Caco-2 (cell line): ENCODE measurements at regions not wholly inside any gene's neighbourhood (a gene's known extent, or its start where the extent isn't known, plus 50 kb on each side); places are given as distances from the start of the nearest gene placed in this dataset.

Experiments
- BruUV-seq: library from RNA; stranded (reverse); fragments of 400-500 nt; replicated peaks from 2 replicates; lab custom pipeline; 2021; lab: Mats Ljungman, UMichigan
- CTCF ChIA-PET: fragments of 300-600 bp; sonication (Branson Sonifier 250); formaldehyde crosslinking; loops from one replicate; lab custom pipeline; 2022; ENCODE audit warnings: antibody characterized with exemption; lab: Charles Lee
- POLR2A ChIA-PET: fragments of 300-600 bp; sonication (Branson Sonifier 250); formaldehyde crosslinking; loops from one replicate; lab custom pipeline; 2022; ENCODE audit warnings: antibody characterized with exemption; lab: Charles Lee
- DNase-seq, 2 experiments: peaks; one replicate each; pipeline versions ENCODE4 v3.0.0 to v3.0.0-alpha.2; 2020 to 2022
- H3K27me3 ChIP-seq: replicated peaks from 2 replicates; pipeline ENCODE4 v1.6.0; 2011; ENCODE audit warnings: low read length; ENCODE audit not compliant: control insufficient read depth, insufficient read depth
- H3K36me3 ChIP-seq: 2 replicates; pipeline ENCODE4 v1.5.1; 2011; ENCODE audit warnings: low read length; ENCODE audit not compliant: control insufficient read depth, insufficient read depth
- H3K4me1 ChIP-seq: fragments of 250-450 bp; sonication (Bioruptor Pico); 2 replicates; pipeline ENCODE4 v1.5.1; 2020; ENCODE audit warnings: mild to moderate bottlenecking
- H3K4me3 ChIP-seq: 2 replicates; pipeline ENCODE4 v1.5.1; 2011; ENCODE audit warnings: low read depth, mild to moderate bottlenecking, control low read depth, low read length
- H3K9me3 ChIP-seq: fragments of 250-450 bp; sonication (Bioruptor Pico); 2 replicates; pipeline ENCODE4 v1.5.1; 2020; ENCODE audit warnings: mild to moderate bottlenecking, moderate library complexity
- H3K27ac Mint-ChIP-seq: one replicate; pipeline ENCODE4 v1.8.0; 2022; ENCODE audit warnings: mixed read lengths; ENCODE audit not compliant: unreplicated experiment
- H3K27me3 Mint-ChIP-seq: one replicate; pipeline ENCODE4 v1.8.0; 2022; ENCODE audit warnings: mixed read lengths; ENCODE audit not compliant: insufficient read depth, unreplicated experiment
- H3K36me3 Mint-ChIP-seq: one replicate; pipeline ENCODE4 v1.8.0; 2022; ENCODE audit warnings: mild to moderate bottlenecking, mixed read lengths; ENCODE audit not compliant: insufficient read depth, unreplicated experiment
- H3K4me1 Mint-ChIP-seq: one replicate; pipeline ENCODE4 v1.8.0; 2022; ENCODE audit warnings: low read depth, mixed read lengths; ENCODE audit not compliant: unreplicated experiment
- H3K4me3 Mint-ChIP-seq: one replicate; pipeline ENCODE4 v1.8.0; 2022; ENCODE audit warnings: mild to moderate bottlenecking, moderate library complexity, mixed read lengths; ENCODE audit not compliant: unreplicated experiment
- H3K9me3 Mint-ChIP-seq: one replicate; pipeline ENCODE4 v1.8.0; 2022; ENCODE audit warnings: mixed read lengths; ENCODE audit not compliant: unreplicated experiment
- CTCF ChIP-seq, 2 experiments: fragments of 200-600 bp in 1 of 2; IDR thresholded peaks; 1 replicate in 1 of 2; 2 replicates in 1 of 2; pipeline versions ENCODE4 v1.5.1 to v1.8.0; 2011 to 2022; ENCODE audit warnings: antibody characterized with exemption in 1 of 2, control low read depth in 1 of 2, inconsistent platforms in 1 of 2, low read depth in 1 of 2, low read length in 1 of 2, mild to moderate bottlenecking in 1 of 2, moderate library complexity in 1 of 2; ENCODE audit not compliant: insufficient read depth in 1 of 2, severe bottlenecking in 1 of 2, unreplicated experiment in 1 of 2
- intact Hi-C: fragments of 100-400 bp; cut with micrococcal nuclease; formaldehyde crosslinking; loops from one replicate; pipeline ENCODE4 v1.10.0; 2022; ENCODE audit not compliant: unreplicated experiment

GRCh38 chr2:237158194-237158593 lies 72.5 kb downstream of the COPS8 start:
- Histone ChIP-seq H3K36me3 (no peaks in the 10 kb centered on the region), H3K4me1 (no peaks in the 10 kb centered on the region), H3K4me3 (no peak overlapping the region), H3K27me3 (no peaks in the 10 kb centered on the region), H3K9me3 (no peaks in the 10 kb centered on the region)
- no peaks in the 10 kb centered on the region for H3K4me1 Mint-ChIP-seq
- intact Hi-C loops, result no loop called here
- H3K9me3 Mint-ChIP-seq, result no peaks in the 10 kb centered on the region
- H3K27ac Mint-ChIP-seq, result no peak overlapping the region
- no peak overlapping the region for H3K4me3 Mint-ChIP-seq
- no peak for DNase-seq
- H3K36me3 Mint-ChIP-seq, result no peaks in the 10 kb centered on the region
- H3K27me3 Mint-ChIP-seq, result peaks cover 4% of the 10 kb centered on the region
- ChIA-PET POLR2A (no interaction called here), CTCF (no interaction called here)
- no peak for TF ChIP-seq CTCF (IDR thresholded peaks at IDR 0.05; ENCODE audit: insufficient read depth in 1 of 2, low read depth in 1 of 2, low read length in 1 of 2, severe bottlenecking in 1 of 2, unreplicated experiment in 1 of 2)
- BruUV-seq, result no TSS peak

GRCh38 chr2:237159006-237159911 lies 73.6 kb downstream of the COPS8 start:
- Histone ChIP-seq H3K9me3 (no peaks in the 10 kb centered on the region), H3K27me3 (no peaks in the 10 kb centered on the region), H3K4me1 (no peaks in the 10 kb centered on the region), H3K4me3 (no peak overlapping the region), H3K36me3 (no peaks in the 10 kb centered on the region)
- intact Hi-C loops, result no loop called here
- Mint-ChIP-seq H3K36me3 (no peaks in the 10 kb centered on the region), H3K4me1 (no peaks in the 10 kb centered on the region), H3K9me3 (no peaks in the 10 kb centered on the region), H3K27me3 (peaks cover 6% of the 10 kb centered on the region), H3K27ac (no peak overlapping the region), H3K4me3 (no peak overlapping the region)
- DNase-seq, result no peak
- CTCF ChIA-PET, result no interaction called here
- TF ChIP-seq CTCF (IDR thresholded peaks at IDR 0.05; ENCODE audit: insufficient read depth in 1 of 2, low read depth in 1 of 2, low read length in 1 of 2, severe bottlenecking in 1 of 2, unreplicated experiment in 1 of 2), result no peak
- no TSS peak for BruUV-seq
- POLR2A ChIA-PET, result no interaction called here

- H3K27me3 ChIP-seq, result no peaks in the 10 kb centered on the region
- Mint-ChIP-seq H3K4me3 (no peak overlapping the region), H3K27me3 (peaks cover 16% of the 10 kb centered on the region), H3K4me1 (peaks cover 6% of the 10 kb centered on the region), H3K27ac (no peak overlapping the region), H3K9me3 (no peaks in the 10 kb centered on the region), H3K36me3 (no peaks in the 10 kb centered on the region)
- TF ChIP-seq CTCF (IDR thresholded peaks at IDR 0.05; ENCODE audit: insufficient read depth in 1 of 2, low read depth in 1 of 2, low read length in 1 of 2, severe bottlenecking in 1 of 2, unreplicated experiment in 1 of 2), result no peak
- H3K9me3 ChIP-seq, result no peaks in the 10 kb centered on the region
- no peaks in the 10 kb centered on the region for H3K36me3 ChIP-seq
- ChIA-PET POLR2A (no interaction called here), CTCF (no interaction called here)
- H3K4me1 ChIP-seq, result no peaks in the 10 kb centered on the region
- BruUV-seq, result no TSS peak
- H3K4me3 ChIP-seq, result no peak overlapping the region
- no peak for DNase-seq
- intact Hi-C loops, result no loop called here
Observed at GRCh38 chr2:237160271-237160919, 74.7 kb downstream of the COPS8 start.
